Liver (tissue), 8 donors: ENCODE measurements at regions not wholly inside any gene's neighbourhood (a gene's known extent, or its start where the extent isn't known, plus 50 kb on each side); places are given as distances from the start of the nearest gene placed in this dataset.

ENCODE experiments used
- DNase-seq: peaks from one replicate; pipeline ENCODE4 v3.0.0-alpha.2; 2017; ENCODE audit warnings: low spot score
- H3K27ac ChIP-seq, 2 donors: one replicate each; pipeline ENCODE4 v1.7.0; 2013; ENCODE audit warnings: inconsistent platforms in 2 of 2, low read length in 2 of 2, control low read depth in 1 of 2, low read depth in 1 of 2, mild to moderate bottlenecking in 1 of 2
- H3K27me3 ChIP-seq, 4 donors: one replicate each; pipeline versions ENCODE4 v1.6.1 to v1.7.0; 2013; ENCODE audit warnings: low read length in 3 of 4, inconsistent platforms in 1 of 4, mild to moderate bottlenecking in 1 of 4, moderate library complexity in 1 of 4; ENCODE audit not compliant: control insufficient read depth in 4 of 4, insufficient read depth in 4 of 4
- H3K36me3 ChIP-seq, 4 donors: one replicate each; pipeline versions ENCODE4 v1.6.1 to v1.7.0; 2013; ENCODE audit warnings: low read length in 3 of 4, mild to moderate bottlenecking in 3 of 4, low read depth in 1 of 4, moderate library complexity in 1 of 4; ENCODE audit not compliant: control insufficient read depth in 4 of 4, insufficient read depth in 3 of 4
- H3K4me1 ChIP-seq, 4 donors: one replicate each; pipeline versions ENCODE4 v1.6.1 to v1.7.0; 2013; ENCODE audit warnings: low read length in 3 of 4, mild to moderate bottlenecking in 3 of 4, moderate library complexity in 1 of 4; ENCODE audit not compliant: control insufficient read depth in 4 of 4, insufficient read depth in 4 of 4
- H3K4me3 ChIP-seq, 3 donors: one replicate each; pipeline versions ENCODE4 v1.6.1 to v1.7.0; 2013; ENCODE audit warnings: low read length in 3 of 3, control low read depth in 1 of 3, low read depth in 1 of 3, mild to moderate bottlenecking in 1 of 3
- H3K9ac ChIP-seq, 2 donors: one replicate each; pipeline ENCODE4 v1.7.0; 2013; ENCODE audit warnings: low read length in 2 of 2, mild to moderate bottlenecking in 2 of 2, moderate library complexity in 2 of 2, control low read depth in 1 of 2, low read depth in 1 of 2
- H3K9me3 ChIP-seq, 4 donors: one replicate each; pipeline versions ENCODE4 v1.6.1 to v1.7.0; 2013; ENCODE audit warnings: low read length in 3 of 4; ENCODE audit not compliant: control insufficient read depth in 4 of 4
- ATF3 ChIP-seq: IDR thresholded peaks from 2 replicates; pipeline ENCODE4 v1.6.1; 2016; ENCODE audit warnings: antibody characterized with exemption
- FOXA1 ChIP-seq: IDR thresholded peaks from 2 replicates; pipeline ENCODE4 v1.6.1; 2016; ENCODE audit warnings: antibody characterized with exemption
- GABPA ChIP-seq, 2 donors: IDR thresholded peaks in 1 of 2; conservative IDR thresholded peaks in 1 of 2; 2 replicates each; pipeline ENCODE4 v1.6.1; 2016; ENCODE audit warnings: antibody characterized with exemption in 2 of 2, mild to moderate bottlenecking in 1 of 2, moderate library complexity in 1 of 2
- HNF4A ChIP-seq, 2 donors: conservative IDR thresholded peaks; 2 replicates each; pipeline ENCODE4 v1.6.1; 2016; ENCODE audit warnings: antibody characterized with exemption in 2 of 2, mild to moderate bottlenecking in 2 of 2
- HNF4G ChIP-seq: IDR thresholded peaks from 2 replicates; pipeline ENCODE4 v1.6.1; 2016; ENCODE audit warnings: antibody characterized with exemption
- JUND ChIP-seq, 2 donors: IDR thresholded peaks; 2 replicates each; pipeline ENCODE4 v1.6.1; 2016; ENCODE audit warnings: antibody characterized with exemption in 2 of 2
- NR2F2 ChIP-seq: IDR thresholded peaks from 2 replicates; pipeline ENCODE4 v1.6.1; 2016; ENCODE audit warnings: antibody characterized with exemption
- RAD21 ChIP-seq, 2 donors: IDR thresholded peaks; 2 replicates each; pipeline ENCODE4 v1.6.1; 2016; ENCODE audit warnings: antibody characterized with exemption in 2 of 2, mild to moderate bottlenecking in 2 of 2
- REST ChIP-seq: IDR thresholded peaks from 2 replicates; pipeline ENCODE4 v1.6.1; 2016; ENCODE audit warnings: antibody characterized with exemption, mild to moderate bottlenecking
- RXRA ChIP-seq, 2 donors: IDR thresholded peaks; 2 replicates each; pipeline ENCODE4 v1.6.1; 2017 to 2018; ENCODE audit warnings: antibody characterized with exemption in 2 of 2, mild to moderate bottlenecking in 1 of 2
- SP1 ChIP-seq: IDR thresholded peaks from 2 replicates; pipeline ENCODE4 v1.6.1; 2018; ENCODE audit warnings: antibody characterized with exemption, mild to moderate bottlenecking
- TAF1 ChIP-seq: conservative IDR thresholded peaks from 2 replicates; pipeline ENCODE4 v1.6.1; 2016; ENCODE audit warnings: antibody characterized with exemption, mild to moderate bottlenecking
- YY1 ChIP-seq: IDR thresholded peaks from 2 replicates; pipeline ENCODE4 v1.6.1; 2016; ENCODE audit warnings: antibody characterized with exemption, mild to moderate bottlenecking
- WGBS: extraction: QIAGEN DNeasy Blood & Tissue Kit; methylation state at CpG from one replicate; pipeline ENCODE4 v1.1.7; 2013; 5-methylcytosine and 5-hydroxymethylcytosine counted together
- TF ChIP-seq, protein P1 (sequence below): fragments of 150-350 bp; IDR thresholded peaks from 2 replicates; pipeline ENCODE4 v1.5.1; 2017; ENCODE audit warnings: improper control_type of control experiment, low read depth, low read length; ENCODE audit not compliant: missing input control
- TF ChIP-seq, protein P2 (sequence below): IDR thresholded peaks from 2 replicates; pipeline ENCODE4 v1.6.1; 2016; ENCODE audit warnings: antibody characterized with exemption
- donor health status: healthy.
- donor health status: healthy.
- donor health status: healthy.
- donor health status: healthy.
- donor health status: healthy.

DNA sequence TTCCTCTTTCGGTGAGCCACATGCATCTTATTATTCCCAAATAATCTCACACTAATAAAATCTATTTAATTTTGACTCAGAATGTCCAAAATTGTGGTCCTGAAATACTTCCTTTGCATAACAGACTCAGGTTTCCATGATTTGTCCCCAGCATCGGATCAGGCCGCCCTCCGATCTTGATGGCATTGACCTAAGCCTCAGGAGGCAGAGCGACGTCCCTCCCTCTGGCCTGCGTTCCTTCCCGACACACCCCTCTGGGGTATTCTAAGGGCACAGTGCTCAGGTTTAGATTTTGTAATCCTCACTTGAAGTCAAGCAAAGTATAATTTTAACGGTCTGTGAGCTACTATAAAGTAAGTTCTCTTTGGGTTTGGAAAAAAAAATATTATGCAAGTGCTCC is 857.7 kb downstream of the GALR1 start:
- Histone ChIP-seq H3K9me3 (peaks cover 0 to 4% (median 2%) of the 10 kb centered on the region in 4 donors), H3K36me3 (no peaks in the 10 kb centered on the region), H3K27ac (no peak overlapping the region), H3K27me3 (no peaks in the 10 kb centered on the region), H3K9ac (no peak overlapping the region), H3K4me3 (no peak overlapping the region), H3K4me1 (no peaks in the 10 kb centered on the region)
- 75% methylated on average over 9 of the region's 9 CpGs for WGBS
- DNase-seq, result no peak
- no peak for TF ChIP-seq RXRA (IDR thresholded peaks at IDR 0.05)
- TF ChIP-seq, protein P1, sequence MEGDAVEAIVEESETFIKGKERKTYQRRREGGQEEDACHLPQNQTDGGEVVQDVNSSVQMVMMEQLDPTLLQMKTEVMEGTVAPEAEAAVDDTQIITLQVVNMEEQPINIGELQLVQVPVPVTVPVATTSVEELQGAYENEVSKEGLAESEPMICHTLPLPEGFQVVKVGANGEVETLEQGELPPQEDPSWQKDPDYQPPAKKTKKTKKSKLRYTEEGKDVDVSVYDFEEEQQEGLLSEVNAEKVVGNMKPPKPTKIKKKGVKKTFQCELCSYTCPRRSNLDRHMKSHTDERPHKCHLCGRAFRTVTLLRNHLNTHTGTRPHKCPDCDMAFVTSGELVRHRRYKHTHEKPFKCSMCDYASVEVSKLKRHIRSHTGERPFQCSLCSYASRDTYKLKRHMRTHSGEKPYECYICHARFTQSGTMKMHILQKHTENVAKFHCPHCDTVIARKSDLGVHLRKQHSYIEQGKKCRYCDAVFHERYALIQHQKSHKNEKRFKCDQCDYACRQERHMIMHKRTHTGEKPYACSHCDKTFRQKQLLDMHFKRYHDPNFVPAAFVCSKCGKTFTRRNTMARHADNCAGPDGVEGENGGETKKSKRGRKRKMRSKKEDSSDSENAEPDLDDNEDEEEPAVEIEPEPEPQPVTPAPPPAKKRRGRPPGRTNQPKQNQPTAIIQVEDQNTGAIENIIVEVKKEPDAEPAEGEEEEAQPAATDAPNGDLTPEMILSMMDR, result no peak
- no peak for TF ChIP-seq ATF3
- TF ChIP-seq REST, result no peak
- no peak for TF ChIP-seq GABPA (IDR thresholded peaks at IDR 0.05 in 1 of 2, conservative IDR thresholded peaks at IDR 0.05 in 1 of 2)
- no peak for TF ChIP-seq HNF4A (conservative IDR thresholded peaks at IDR 0.05)
- TF ChIP-seq YY1, result no peak
- TF ChIP-seq TAF1, result no peak
- TF ChIP-seq, protein P2, sequence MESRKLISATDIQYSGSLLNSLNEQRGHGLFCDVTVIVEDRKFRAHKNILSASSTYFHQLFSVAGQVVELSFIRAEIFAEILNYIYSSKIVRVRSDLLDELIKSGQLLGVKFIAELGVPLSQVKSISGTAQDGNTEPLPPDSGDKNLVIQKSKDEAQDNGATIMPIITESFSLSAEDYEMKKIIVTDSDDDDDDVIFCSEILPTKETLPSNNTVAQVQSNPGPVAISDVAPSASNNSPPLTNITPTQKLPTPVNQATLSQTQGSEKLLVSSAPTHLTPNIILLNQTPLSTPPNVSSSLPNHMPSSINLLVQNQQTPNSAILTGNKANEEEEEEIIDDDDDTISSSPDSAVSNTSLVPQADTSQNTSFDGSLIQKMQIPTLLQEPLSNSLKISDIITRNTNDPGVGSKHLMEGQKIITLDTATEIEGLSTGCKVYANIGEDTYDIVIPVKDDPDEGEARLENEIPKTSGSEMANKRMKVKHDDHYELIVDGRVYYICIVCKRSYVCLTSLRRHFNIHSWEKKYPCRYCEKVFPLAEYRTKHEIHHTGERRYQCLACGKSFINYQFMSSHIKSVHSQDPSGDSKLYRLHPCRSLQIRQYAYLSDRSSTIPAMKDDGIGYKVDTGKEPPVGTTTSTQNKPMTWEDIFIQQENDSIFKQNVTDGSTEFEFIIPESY, result no peak
- no peak for TF ChIP-seq FOXA1
- TF ChIP-seq JUND (IDR thresholded peaks at IDR 0.05), result no peak
- no peak for TF ChIP-seq HNF4G
- no peak for TF ChIP-seq SP1
- TF ChIP-seq RAD21 (IDR thresholded peaks at IDR 0.05), result no peak
- TF ChIP-seq NR2F2, result no peak

GRCh38 chr18:78108554-78108953 is 858.9 kb downstream of the GALR1 start:
- Histone ChIP-seq H3K9ac (no peak overlapping the region), H3K27me3 (no peaks in the 10 kb centered on the region), H3K4me1 (no peaks in the 10 kb centered on the region), H3K9me3 (peaks cover 0 to 4% (median 2%) of the 10 kb centered on the region in 4 donors), H3K4me3 (no peak overlapping the region), H3K27ac (no peak overlapping the region), H3K36me3 (no peaks in the 10 kb centered on the region)
- 66% methylated on average over 5 of the region's 5 CpGs for WGBS
- TF ChIP-seq HNF4A (conservative IDR thresholded peaks at IDR 0.05) (no peak), YY1 (no peak), ATF3 (no peak)
- no peak for DNase-seq
